Endothelial cell of umbilical vein (primary cell): ENCODE measurements at regions not wholly inside any gene's neighbourhood (a gene's known extent, or its start where the extent isn't known, plus 50 kb on each side); places are given as distances from the start of the nearest gene placed in this dataset.

Experiments used
- BruUV-seq: library from RNA; stranded (reverse); fragments of 400-500 nt; replicated peaks from 2 replicates; lab custom pipeline; 2021; lab: Mats Ljungman, UMichigan
- CTCF ChIA-PET: fragments of 300-600, 350-600 bp; sonication (Branson Sonifier 250); formaldehyde crosslinking; loops from one replicate; lab custom pipeline; 2021; ENCODE audit warnings: antibody characterized with exemption, inconsistent platforms; lab: Charles Lee
- POLR2A ChIA-PET: fragments of 300-600, 350-600 bp; sonication (Branson Sonifier 250); formaldehyde crosslinking; loops from one replicate; lab custom pipeline; 2021; ENCODE audit warnings: antibody characterized with exemption, inconsistent platforms; lab: Charles Lee
- DNase-seq: peaks from one replicate; pipeline ENCODE4 v3.0.0-alpha.2; 2011; ENCODE audit warnings: low read depth, low spot score
- FAIRE-seq: peaks from 2 replicates; lab custom pipeline; 2011; peaks lifted over from hg19 to GRCh38; lab: Jason Lieb, UNC
- H2AFZ ChIP-seq: 2 replicates; pipeline ENCODE4 v1.6.0; 2012; ENCODE audit warnings: low read depth, low read length, control low read depth, inconsistent platforms
- H3K27ac ChIP-seq: 2 replicates; pipeline ENCODE4 v1.5.1; 2011; ENCODE audit warnings: low read depth, mild to moderate bottlenecking, control low read depth, low read length, moderate library complexity; ENCODE audit not compliant: insufficient read depth
- H3K27me3 ChIP-seq, 2 experiments: 2 replicates each; pipeline versions ENCODE4 v1.6.0 to v1.6.1; 2011; ENCODE audit warnings: low read length in 2 of 2, mixed read lengths in 1 of 2; ENCODE audit not compliant: control insufficient read depth in 2 of 2, insufficient read depth in 2 of 2
- H3K36me3 ChIP-seq, 2 experiments: 2 replicates in 1 of 2; 3 replicates in 1 of 2; pipeline ENCODE4 v1.5.1; 2011; ENCODE audit warnings: low read length in 2 of 2, mild to moderate bottlenecking in 1 of 2, moderate library complexity in 1 of 2; ENCODE audit not compliant: control insufficient read depth in 2 of 2, insufficient read depth in 2 of 2; ENCODE audit errors: extremely low read depth in 1 of 2
- H3K4me1 ChIP-seq: 3 replicates; pipeline ENCODE4 v1.5.1; 2011; ENCODE audit warnings: mild to moderate bottlenecking, low read length; ENCODE audit not compliant: control insufficient read depth, insufficient read depth; ENCODE audit errors: extremely low read depth
- H3K4me2 ChIP-seq: 2 replicates; pipeline ENCODE4 v1.6.1; 2011; ENCODE audit warnings: low read length, control low read depth, mixed read lengths; ENCODE audit not compliant: insufficient read depth
- H3K4me3 ChIP-seq, 3 experiments: fragments of 200-600 bp in 1 of 3; sonication (generic), shearing (Covaris generic) in 1 of 3; replicated peaks in 1 of 3; 2 replicates each; pipeline ENCODE4 v1.5.1; 2011 to 2016; ENCODE audit warnings: control low read depth in 3 of 3, low read length in 3 of 3, mild to moderate bottlenecking in 2 of 3, inconsistent platforms in 1 of 3, low read depth in 1 of 3, moderate library complexity in 1 of 3; ENCODE audit not compliant: insufficient read depth in 1 of 3
- H3K79me2 ChIP-seq: 2 replicates; pipeline ENCODE4 v1.6.0; 2012; ENCODE audit warnings: low read length, inconsistent platforms; ENCODE audit not compliant: control insufficient read depth, insufficient read depth
- H3K9ac ChIP-seq: replicated peaks from 2 replicates; pipeline ENCODE3; 2011; ENCODE audit warnings: low read length, control low read depth; ENCODE audit not compliant: insufficient read depth; ENCODE audit errors: extremely low read depth
- H3K9me1 ChIP-seq: replicated peaks from 3 replicates; pipeline ENCODE4 v1.6.0; 2011; ENCODE audit warnings: mild to moderate bottlenecking, low read length; ENCODE audit not compliant: control insufficient read depth, insufficient read depth; ENCODE audit errors: extremely low read depth
- H3K9me3 ChIP-seq: replicated peaks from 2 replicates; pipeline ENCODE4 v1.5.1; 2012; ENCODE audit warnings: low read length, inconsistent platforms; ENCODE audit not compliant: control insufficient read depth, insufficient read depth
- H4K20me1 ChIP-seq: replicated peaks from 2 replicates; pipeline ENCODE3; 2011; ENCODE audit warnings: mild to moderate bottlenecking, low read length; ENCODE audit not compliant: control insufficient read depth, insufficient read depth; ENCODE audit errors: extremely low read depth
- GATA2 ChIP-seq: IDR thresholded peaks from 2 replicates; pipeline ENCODE4 v1.7.0; 2011; ENCODE audit warnings: low read depth, mild to moderate bottlenecking, moderate library complexity, mixed read lengths, low read length; ENCODE audit not compliant: insufficient read length, insufficient read depth
- JUN ChIP-seq: IDR thresholded peaks from 2 replicates; pipeline ENCODE4 v1.6.1; 2011; ENCODE audit warnings: borderline replicate concordance, low read depth; ENCODE audit not compliant: insufficient read length, insufficient read depth
- MYC ChIP-seq: IDR thresholded peaks from one replicate; pipeline ENCODE4 v1.6.1; 2011; ENCODE audit warnings: mild to moderate bottlenecking, low read depth, low read length
- POLR2A ChIP-seq: IDR thresholded peaks from 2 replicates; pipeline ENCODE4 v1.6.1; 2012; ENCODE audit warnings: low read depth, mild to moderate bottlenecking, control low read depth, low read length
- POLR2AphosphoS5 ChIP-seq: IDR thresholded peaks from 2 replicates; pipeline ENCODE4 v1.6.1; 2012; ENCODE audit warnings: low read depth, mild to moderate bottlenecking, control low read depth, low read length, moderate library complexity; ENCODE audit not compliant: insufficient read depth
- dilution Hi-C: fragments of 300-500 bp; cut with MboI; formaldehyde crosslinking; loops from one replicate; pipeline ENCODE4 v1.15.0; 2019; ENCODE audit warnings: low sequenced_read_pairs; ENCODE audit not compliant: extremely low pct_ligation_motif_present
- intact Hi-C: fragments of 100-400 bp; cut with micrococcal nuclease; formaldehyde crosslinking; loops from one replicate; pipeline ENCODE4 v1.10.0; 2022

- intact Hi-C loops: no loop called here
- no peaks in the 10 kb centered on the region for H3K36me3 ChIP-seq
- no peaks in the 10 kb centered on the region for H3K79me2 ChIP-seq
- DNase-seq (no peak), FAIRE-seq (no peak)
- H3K9me3 ChIP-seq: no peaks in the 10 kb centered on the region
- ChIA-PET CTCF (no interaction called here), POLR2A (no interaction called here)
- no peak overlapping the region for H2AFZ ChIP-seq
- dilution Hi-C loops: no loop called here
- TF ChIP-seq GATA2 (no peak), POLR2AphosphoS5 (no peak)
- H3K4me2 ChIP-seq: no peak overlapping the region
- peaks cover 5% of the 10 kb centered on the region for H3K4me1 ChIP-seq
- no peak overlapping the region for H3K9ac ChIP-seq
- BruUV-seq: no TSS peak
- no peaks in the 10 kb centered on the region for H3K27me3 ChIP-seq
- H3K9me1 ChIP-seq: no peaks in the 10 kb centered on the region
- H4K20me1 ChIP-seq: no peaks in the 10 kb centered on the region
- no peak overlapping the region for H3K4me3 ChIP-seq
- no peak overlapping the region for H3K27ac ChIP-seq
Observed at GRCh38 chr14:29421156-29421728, 506.4 kb downstream of the PRKD1 start.

DNA sequence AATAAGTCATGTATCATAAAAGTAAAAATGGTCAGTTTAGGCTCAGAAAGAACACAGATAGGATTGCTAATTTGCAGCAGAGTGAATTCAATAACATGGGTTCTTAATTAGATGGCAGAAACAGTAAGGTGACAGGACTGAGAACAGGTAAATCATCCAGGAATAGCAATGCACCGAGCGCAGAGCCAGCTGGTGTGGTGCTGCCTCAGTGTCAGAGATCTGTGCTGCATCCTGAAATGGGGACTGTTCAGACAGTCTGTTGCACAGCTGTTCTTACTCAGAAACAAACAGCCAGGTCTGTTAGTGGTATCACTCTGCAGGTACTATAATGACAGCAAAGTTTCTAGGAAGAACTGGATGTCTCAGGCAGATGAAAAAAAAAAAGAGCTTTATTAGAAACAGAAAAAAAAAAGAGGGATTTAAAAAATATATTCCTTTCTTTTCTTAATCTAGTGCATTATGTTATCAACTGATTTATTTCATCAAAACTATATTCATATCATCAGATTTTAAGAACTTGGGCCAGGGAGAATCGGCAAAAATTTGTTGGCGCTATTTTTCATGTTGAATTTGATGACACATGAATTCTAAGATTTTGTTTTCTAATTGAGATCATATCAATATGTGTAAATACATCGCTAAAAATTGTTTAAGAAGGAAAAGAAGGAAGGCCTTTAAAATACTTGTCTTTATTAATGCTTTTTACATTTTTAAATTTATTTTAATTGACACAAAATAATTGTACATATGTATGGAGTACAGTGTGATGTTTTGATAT lies 501.8 kb downstream of the PRKD1 start:
- TF ChIP-seq MYC (no peak), POLR2A (no peak), JUN (no peak), POLR2AphosphoS5 (no peak)
- H3K4me2 ChIP-seq: no peak overlapping the region

More for the DNA sequence above, 501.8 kb downstream of the PRKD1 start:
- dilution Hi-C loops: no loop called here
- H3K9me3 ChIP-seq: no peaks in the 10 kb centered on the region
- no peak overlapping the region for H3K27ac ChIP-seq
- POLR2A ChIA-PET: no interaction called here
- no peak overlapping the region for H2AFZ ChIP-seq
- H3K4me3 ChIP-seq: no peak overlapping the region
- no peaks in the 10 kb centered on the region for H3K9me1 ChIP-seq
- no peak for DNase-seq
- FAIRE-seq: no peak
- CTCF ChIA-PET: no interaction called here
- H4K20me1 ChIP-seq: no peaks in the 10 kb centered on the region
- intact Hi-C loops: no loop called here
- H3K4me1 ChIP-seq: no peaks in the 10 kb centered on the region
- H3K9ac ChIP-seq: no peak overlapping the region
- H3K36me3 ChIP-seq: no peaks in the 10 kb centered on the region
- no peaks in the 10 kb centered on the region for H3K27me3 ChIP-seq
- BruUV-seq: no TSS peak
- no peaks in the 10 kb centered on the region for H3K79me2 ChIP-seq
